GDM1 (cell line): ENCODE measurements at regions not wholly inside any gene's neighbourhood (a gene's known extent, or its start where the extent isn't known, plus 50 kb on each side); places are given as distances from the start of the nearest gene placed in this dataset.

Experiments used
- DNase-seq: peaks from one replicate; lab custom pipeline; 2025; lab: John Stamatoyannopoulos, UW

GRCh38 chr4:35541888-35542213 is 702.5 kb downstream of the ARAP2 start:
- DNase-seq = no peak

- no peak for DNase-seq
These were observed 695.4 kb downstream of the ARAP2 start for GRCh38 chr4:35548921-35549320.

GRCh38 chr4:35556387-35556786 is 687.9 kb downstream of the ARAP2 start:
- DNase-seq = no peak

DNA sequence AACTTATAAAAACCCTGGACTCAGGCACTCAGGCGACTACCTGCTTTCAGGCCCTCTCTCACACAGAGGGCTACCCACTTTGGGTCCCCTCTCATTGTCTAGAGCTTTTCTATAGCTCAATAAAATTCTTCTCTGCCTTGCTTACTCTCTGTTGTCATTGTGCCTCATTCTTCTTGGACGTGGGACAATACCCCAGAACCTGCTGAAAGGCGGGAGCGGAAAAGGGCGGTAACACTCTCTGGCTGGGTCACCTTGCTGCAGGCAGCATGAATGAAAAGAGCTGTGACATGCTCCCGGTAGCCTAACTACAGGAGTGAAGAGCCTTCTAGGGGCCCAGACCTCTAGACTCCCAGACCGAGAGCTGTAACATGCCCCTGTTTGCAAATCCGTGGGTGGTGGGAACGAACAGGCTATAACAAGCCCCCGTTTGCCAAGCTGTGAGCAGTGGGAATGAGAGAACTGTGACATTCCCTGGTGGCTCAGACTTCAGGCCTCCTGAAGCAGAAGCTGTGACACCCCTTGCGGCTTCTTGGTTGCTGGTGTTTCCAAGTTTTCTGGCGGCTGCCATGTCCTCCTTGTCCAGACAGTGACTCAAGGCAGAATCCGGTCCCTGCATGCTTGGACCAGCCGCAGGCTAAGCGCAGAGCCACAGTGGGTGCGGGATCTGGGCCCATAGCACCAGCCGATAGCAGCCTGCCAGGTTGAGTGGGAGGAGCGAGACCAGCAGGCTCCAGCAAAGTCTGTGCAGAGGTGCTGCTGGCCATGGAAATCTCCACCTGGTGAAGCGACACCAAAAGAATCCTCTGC is 684.6 kb downstream of the ARAP2 start:
- DNase-seq = no peak

DNA sequence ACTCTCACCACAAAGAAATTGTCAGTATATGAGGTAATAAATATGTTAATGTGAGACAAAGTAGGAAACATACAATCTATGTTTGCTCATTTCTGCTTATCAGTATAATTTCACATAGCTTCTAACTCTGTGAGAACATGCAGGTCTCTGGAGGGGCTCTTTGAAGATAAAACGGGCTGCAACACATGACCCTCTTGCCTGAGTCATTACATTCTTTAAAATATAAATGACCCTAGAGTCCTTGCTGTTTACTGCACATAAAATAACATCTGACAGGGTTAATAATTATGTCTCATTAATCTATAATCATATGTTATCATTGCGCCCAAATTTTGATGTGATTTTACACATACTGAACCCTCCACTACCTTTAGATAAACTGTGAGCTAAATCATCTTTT is 681.5 kb downstream of the ARAP2 start:
- DNase-seq = no peak

GRCh38 chr4:35565640-35566039 is 678.7 kb downstream of the ARAP2 start:
- no peak for DNase-seq

DNA sequence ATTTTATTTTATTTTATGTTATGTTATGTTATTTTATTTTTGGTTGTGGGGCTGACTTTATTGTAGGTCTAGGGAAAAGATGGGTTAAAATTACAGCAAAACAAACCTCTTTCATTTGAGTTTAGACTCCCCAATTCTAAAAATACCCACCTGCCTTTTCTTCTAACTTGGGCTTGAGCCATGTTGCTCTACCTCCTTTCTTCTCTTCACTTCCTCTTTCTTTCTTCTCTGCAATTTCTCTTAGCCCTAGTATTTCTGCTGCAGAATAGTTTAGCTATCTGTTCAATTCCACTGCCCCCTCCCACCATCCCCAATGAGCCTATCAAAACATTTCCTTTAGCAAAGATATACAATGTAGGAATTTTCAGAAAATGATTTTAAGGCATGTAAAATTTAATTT is 653.3 kb downstream of the ARAP2 start:
- no peak for DNase-seq

- DNase-seq = no peak
These were observed 640.1 kb downstream of the ARAP2 start for GRCh38 chr4:35604252-35604651.

DNA sequence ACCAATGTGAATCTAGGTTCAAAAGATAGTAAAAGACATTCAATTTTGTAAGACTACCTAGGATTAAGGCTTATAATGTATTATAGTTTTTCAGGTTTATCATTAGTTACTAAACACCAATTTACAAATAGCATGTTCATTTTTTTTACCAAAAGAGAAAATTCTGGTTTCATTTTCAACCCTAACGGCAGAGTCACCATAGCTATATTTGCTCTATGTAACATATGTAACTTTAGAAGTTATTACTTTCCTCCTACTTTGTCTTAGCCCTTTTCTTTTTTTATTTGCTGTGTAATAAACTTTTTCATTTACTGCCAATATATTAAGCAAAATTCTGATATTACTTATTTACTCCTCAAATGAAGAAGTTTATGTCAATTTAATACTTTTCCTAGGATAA is 639.6 kb downstream of the ARAP2 start:
- no peak for DNase-seq

GRCh38 chr4:35608205-35608604 is 636.1 kb downstream of the ARAP2 start:
- no peak for DNase-seq

GRCh38 chr4:35614120-35614519 is 630.2 kb downstream of the ARAP2 start:
- no peak for DNase-seq

DNA sequence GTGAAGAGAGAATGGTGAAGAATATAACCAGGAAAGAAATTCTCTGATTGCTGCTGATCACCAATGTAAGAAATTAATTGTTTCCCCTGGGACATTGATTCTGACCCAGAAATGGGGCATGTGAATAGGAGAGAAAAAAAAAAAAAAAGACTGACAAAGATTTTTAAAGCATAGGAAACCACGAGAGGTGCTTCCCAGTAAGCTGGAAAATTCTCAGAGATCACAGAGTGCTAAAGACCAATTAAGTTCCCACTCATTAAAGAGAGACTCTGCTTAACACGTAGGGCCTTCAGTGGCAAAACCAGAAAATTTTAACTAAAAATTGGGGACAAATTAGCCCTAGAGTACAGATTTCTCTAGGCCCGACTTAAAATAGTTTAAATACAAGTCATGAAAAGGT is 604.4 kb downstream of the ARAP2 start:
- DNase-seq = no peak

DNA sequence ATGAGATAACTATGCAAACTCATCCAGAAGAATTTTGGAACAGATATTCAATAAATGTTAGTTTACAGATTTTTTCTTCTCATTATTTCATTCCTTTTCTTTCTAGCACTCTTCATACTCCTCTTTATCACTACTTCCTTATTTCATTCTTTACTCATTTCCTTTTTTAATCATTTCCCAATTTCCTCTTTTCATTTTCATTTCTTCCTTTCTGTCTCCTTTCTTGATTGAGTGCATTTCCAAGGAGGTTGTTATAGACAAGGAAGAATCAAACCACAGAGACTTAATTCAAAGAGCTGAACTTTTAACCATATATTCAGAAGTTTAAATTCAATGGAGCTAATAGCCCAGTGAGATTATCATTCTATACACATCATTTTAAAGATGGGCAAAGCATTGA is 600.7 kb downstream of the ARAP2 start:
- no peak for DNase-seq

- DNase-seq = no peak
These were observed 599.7 kb downstream of the ARAP2 start for GRCh38 chr4:35644591-35644990.

GRCh38 chr4:35649011-35649410 is 595.3 kb downstream of the ARAP2 start:
- no peak for DNase-seq

DNA sequence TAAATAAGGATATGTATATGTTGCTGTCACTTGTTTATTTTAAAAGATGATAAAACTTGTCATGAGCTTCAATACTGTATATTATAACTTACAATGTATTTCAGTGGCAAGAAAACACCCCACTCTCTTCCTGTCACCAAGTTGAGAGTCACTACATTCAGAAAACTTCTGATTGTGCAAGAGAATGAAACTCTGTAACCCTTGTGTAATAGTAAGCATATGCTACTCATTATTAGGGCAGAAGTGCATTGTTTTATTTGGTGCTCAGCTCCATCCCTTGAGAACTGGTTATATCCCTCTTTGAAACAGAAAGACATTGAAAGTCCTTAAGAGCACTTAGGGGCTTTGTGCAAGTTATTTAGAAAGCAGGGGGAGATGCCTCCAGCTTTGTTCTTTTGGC is 594.5 kb downstream of the ARAP2 start:
- DNase-seq = no peak

DNA sequence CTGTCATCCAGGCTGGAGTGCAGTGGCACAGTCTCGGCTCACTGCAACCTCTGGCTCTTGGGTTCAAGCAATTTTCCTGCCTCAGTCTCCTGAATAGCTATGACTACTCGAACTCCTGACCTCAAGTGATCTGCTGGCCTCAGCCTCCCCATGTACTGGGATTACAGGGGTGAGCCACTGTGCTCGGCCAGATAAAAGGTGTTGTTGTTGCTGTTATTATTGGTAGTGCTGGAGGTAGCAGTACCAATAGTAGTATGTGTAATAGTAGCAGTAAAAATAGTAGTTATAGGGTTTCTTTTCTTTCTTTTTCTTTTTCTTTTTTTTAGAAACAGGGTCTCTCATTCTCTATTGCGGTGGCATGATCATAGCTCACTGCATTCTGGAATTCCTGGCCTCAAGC is 592.1 kb downstream of the ARAP2 start:
- DNase-seq = no peak

- no peak for DNase-seq
These were observed 590.9 kb downstream of the ARAP2 start for GRCh38 chr4:35653451-35653850.

DNA sequence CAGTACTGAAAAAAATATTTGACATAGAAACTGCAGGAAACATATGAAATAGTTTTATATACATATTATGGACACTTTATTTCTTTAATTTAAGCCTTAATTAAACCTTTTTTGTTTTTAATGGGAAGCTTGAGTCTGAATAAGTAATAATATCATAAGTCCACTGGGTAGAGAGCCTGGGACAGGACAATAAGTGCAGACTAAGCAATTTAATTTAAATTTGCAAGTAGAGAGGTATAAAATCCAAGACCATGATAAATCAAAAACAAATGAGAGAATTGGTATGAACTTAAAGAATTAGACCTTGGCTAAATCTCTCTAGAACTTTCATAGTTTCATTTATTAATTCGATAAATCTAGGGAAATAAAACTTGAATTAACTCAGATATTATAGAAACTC is 571.2 kb downstream of the ARAP2 start:
- DNase-seq = no peak

- DNase-seq = no peak
These were observed 559.6 kb downstream of the ARAP2 start for GRCh38 chr4:35684755-35685154.

GRCh38 chr4:35689870-35690269 is 554.4 kb downstream of the ARAP2 start:
- DNase-seq = no peak

GRCh38 chr4:35690271-35690670 is 554.0 kb downstream of the ARAP2 start:
- DNase-seq = no peak

DNA sequence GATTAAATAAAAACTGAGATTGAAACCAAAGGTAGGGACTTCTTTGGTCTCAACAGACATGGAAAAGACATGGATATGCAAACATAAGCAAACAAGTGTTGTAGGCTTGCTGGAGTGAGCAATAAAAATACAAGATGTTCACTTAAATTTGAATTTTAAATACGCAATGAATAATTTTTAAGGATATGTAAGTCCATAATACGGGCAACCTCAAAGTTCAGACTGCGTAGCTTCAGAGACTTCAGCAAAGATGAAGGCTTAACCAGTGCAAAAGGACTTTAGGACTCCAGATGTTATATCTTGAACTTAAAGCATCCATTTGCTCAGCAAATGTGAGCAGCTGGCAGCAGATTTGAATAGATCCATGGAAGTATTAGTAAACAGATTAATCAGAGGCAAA is 549.3 kb downstream of the ARAP2 start:
- DNase-seq = no peak

DNA sequence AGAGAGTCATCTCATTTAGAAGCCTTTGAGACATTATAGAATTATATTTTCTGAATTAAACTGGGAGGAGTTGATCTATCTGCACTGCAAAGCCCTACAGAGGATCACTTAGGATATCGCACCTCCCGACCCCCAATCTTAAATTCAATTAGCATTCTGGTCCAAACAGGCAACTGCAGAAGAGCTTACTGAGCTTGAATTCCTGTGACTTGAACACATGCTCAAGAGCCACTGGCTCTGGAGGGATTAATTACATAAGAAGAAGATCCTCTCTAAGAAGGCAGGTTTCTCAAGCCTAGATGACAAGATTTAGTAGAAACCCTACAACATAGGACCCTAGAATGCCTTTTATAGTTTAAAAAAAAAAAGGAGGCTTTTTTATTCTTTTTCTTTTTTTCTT is 548.9 kb downstream of the ARAP2 start:
- DNase-seq = no peak
